HPDE6-E6E7 (cell line): ENCODE measurements at regions not wholly inside any gene's neighbourhood (a gene's known extent, or its start where the extent isn't known, plus 50 kb on each side); places are given as distances from the start of the nearest gene placed in this dataset.

Source experiments
- DNase-seq: peaks from one replicate; pipeline ENCODE4 v3.0.0; 2011; ENCODE audit warnings: missing footprints; ENCODE audit errors: extremely low spot score

- DNase-seq, result no peak
Observed at GRCh38 chr2:4838626-4839025, 853.6 kb upstream of the SOX11 start.

- no peak for DNase-seq
Observed at GRCh38 chr2:4840791-4841190, 851.4 kb upstream of the SOX11 start.

- DNase-seq, result no peak
Observed at GRCh38 chr2:4844881-4845280, 847.3 kb upstream of the SOX11 start.

- no peak for DNase-seq
Observed at GRCh38 chr2:4862031-4862430, 830.2 kb upstream of the SOX11 start.

- no peak for DNase-seq
Observed at GRCh38 chr2:4866198-4866597, 826.0 kb upstream of the SOX11 start.

GRCh38 chr2:4868466-4868865 is 823.7 kb upstream of the SOX11 start:
- DNase-seq, result no peak

GRCh38 chr2:4869154-4869553 is 823.0 kb upstream of the SOX11 start:
- no peak for DNase-seq

- no peak for DNase-seq
Observed at GRCh38 chr2:4873364-4873763, 818.8 kb upstream of the SOX11 start.

GRCh38 chr2:4873876-4874593 is 818.1 kb upstream of the SOX11 start:
- no peak for DNase-seq

- no peak for DNase-seq
Observed at GRCh38 chr2:4882421-4882820, 809.8 kb upstream of the SOX11 start.

- no peak for DNase-seq
Observed at GRCh38 chr2:4882941-4883340, 809.2 kb upstream of the SOX11 start.

GRCh38 chr2:4883375-4883774 is 808.8 kb upstream of the SOX11 start:
- DNase-seq, result no peak

- no peak for DNase-seq
Observed at GRCh38 chr2:4884117-4884571, 808.0 kb upstream of the SOX11 start.

- DNase-seq, result no peak
Observed at GRCh38 chr2:4891394-4891793, 800.8 kb upstream of the SOX11 start.

GRCh38 chr2:4895371-4895770 is 796.8 kb upstream of the SOX11 start:
- no peak for DNase-seq

- DNase-seq, result no peak
Observed at GRCh38 chr2:4898706-4899105, 793.5 kb upstream of the SOX11 start.

GRCh38 chr2:4900242-4900641 is 791.9 kb upstream of the SOX11 start:
- no peak for DNase-seq

GRCh38 chr2:4900861-4901770 is 791.1 kb upstream of the SOX11 start:
- no peak for DNase-seq

- no peak for DNase-seq
Observed at GRCh38 chr2:4903656-4904348, 788.4 kb upstream of the SOX11 start.

GRCh38 chr2:4908461-4908860 is 783.7 kb upstream of the SOX11 start:
- no peak for DNase-seq

- DNase-seq, result no peak
Observed at GRCh38 chr2:4909346-4910009, 782.7 kb upstream of the SOX11 start.

GRCh38 chr2:4914036-4914435 is 778.1 kb upstream of the SOX11 start:
- DNase-seq, result no peak
